IMR-90 (cell line): ENCODE measurements at regions not wholly inside any gene's neighbourhood (a gene's known extent, or its start where the extent isn't known, plus 50 kb on each side); places are given as distances from the start of the nearest gene placed in this dataset.

Experiments
- BHLHE40 ChIP-seq: fragments of 150-350 bp; IDR thresholded peaks from 2 replicates; pipeline ENCODE4 v1.6.1; 2016; ENCODE audit warnings: mild to moderate bottlenecking, low read depth, low read length
- CEBPB ChIP-seq: IDR thresholded peaks from 2 replicates; pipeline ENCODE4 v1.6.1; 2012; ENCODE audit warnings: low read depth, low read length, improper control_type of control experiment
- MAZ ChIP-seq: IDR thresholded peaks from 2 replicates; pipeline ENCODE4 v1.6.1; 2012; ENCODE audit warnings: low read depth, mild to moderate bottlenecking, low read length, improper control_type of control experiment, moderate library complexity, borderline replicate concordance
- NFE2L2 ChIP-seq: fragments of 150-350 bp; IDR thresholded peaks from 2 replicates; pipeline ENCODE4 v1.6.1; 2016; ENCODE audit warnings: low read depth, mild to moderate bottlenecking, low read length
- POLR2A ChIP-seq: IDR thresholded peaks from 2 replicates; pipeline ENCODE4 v1.6.1; 2012; ENCODE audit warnings: mild to moderate bottlenecking, low read depth, low read length
- TF ChIP-seq, protein P1 (sequence below): conservative IDR thresholded peaks from 2 replicates; pipeline ENCODE4 v1.5.1; 2012; ENCODE audit warnings: mild to moderate bottlenecking, low read depth, low read length, improper control_type of control experiment

DNA sequence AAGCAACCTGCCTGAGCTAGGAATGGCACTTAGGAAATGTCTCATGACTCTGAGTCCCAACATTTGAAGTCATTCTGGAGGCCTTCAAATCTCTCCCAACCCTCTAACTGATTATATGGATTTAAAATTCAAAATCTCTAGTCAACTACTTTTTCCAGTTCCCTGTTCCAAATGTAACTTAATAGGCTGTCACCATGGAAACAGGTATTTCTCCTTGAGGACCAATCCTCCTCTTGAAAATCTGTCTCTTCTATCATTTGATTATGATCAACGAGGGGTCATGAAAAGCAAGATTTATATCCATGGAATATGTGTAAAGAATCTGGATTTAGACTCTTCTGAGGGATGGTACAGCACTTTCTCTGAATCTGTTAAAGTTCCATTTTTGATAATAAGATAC lies 127.3 kb upstream of the DTNBP1 start:
- TF ChIP-seq POLR2A, result no peak
- TF ChIP-seq, protein P1, sequence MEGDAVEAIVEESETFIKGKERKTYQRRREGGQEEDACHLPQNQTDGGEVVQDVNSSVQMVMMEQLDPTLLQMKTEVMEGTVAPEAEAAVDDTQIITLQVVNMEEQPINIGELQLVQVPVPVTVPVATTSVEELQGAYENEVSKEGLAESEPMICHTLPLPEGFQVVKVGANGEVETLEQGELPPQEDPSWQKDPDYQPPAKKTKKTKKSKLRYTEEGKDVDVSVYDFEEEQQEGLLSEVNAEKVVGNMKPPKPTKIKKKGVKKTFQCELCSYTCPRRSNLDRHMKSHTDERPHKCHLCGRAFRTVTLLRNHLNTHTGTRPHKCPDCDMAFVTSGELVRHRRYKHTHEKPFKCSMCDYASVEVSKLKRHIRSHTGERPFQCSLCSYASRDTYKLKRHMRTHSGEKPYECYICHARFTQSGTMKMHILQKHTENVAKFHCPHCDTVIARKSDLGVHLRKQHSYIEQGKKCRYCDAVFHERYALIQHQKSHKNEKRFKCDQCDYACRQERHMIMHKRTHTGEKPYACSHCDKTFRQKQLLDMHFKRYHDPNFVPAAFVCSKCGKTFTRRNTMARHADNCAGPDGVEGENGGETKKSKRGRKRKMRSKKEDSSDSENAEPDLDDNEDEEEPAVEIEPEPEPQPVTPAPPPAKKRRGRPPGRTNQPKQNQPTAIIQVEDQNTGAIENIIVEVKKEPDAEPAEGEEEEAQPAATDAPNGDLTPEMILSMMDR, result no peak
- no peak for TF ChIP-seq NFE2L2
- TF ChIP-seq CEBPB, result no peak
- TF ChIP-seq BHLHE40, result no peak
- no peak for TF ChIP-seq MAZ
